ENCODE measurements at regions not wholly inside any gene's neighbourhood (a gene's known extent, or its start where the extent isn't known, plus 50 kb on each side); places are given as distances from the start of the nearest gene placed in this dataset.

- TF ChIP-seq GATA2 (IDR thresholded peaks at IDR 0.05; ENCODE audit: low read depth, low read length), result no peak
- TF ChIP-seq GATA3 (IDR thresholded peaks at IDR 0.05; ENCODE audit: low read depth, low read length), result no peak
Measured at GRCh38 chr22:49530671-49531367, 296.9 kb downstream of the BRD1 start.
